Natural killer cell (primary cell): ENCODE measurements at regions not wholly inside any gene's neighbourhood (a gene's known extent, or its start where the extent isn't known, plus 50 kb on each side); places are given as distances from the start of the nearest gene placed in this dataset.

Experiments used
- ATAC-seq, 3 donors: fragments of 150-1000 bp in 2 of 3; fragments of 200-7000 bp in 1 of 3; cut with Tn5 transposase; 1 replicate in 1 of 3; 2 replicates in 2 of 3; pipeline ENCODE4 v1.10.0; 2021; ENCODE audit warnings: mild to moderate bottlenecking in 2 of 3, moderate library complexity in 2 of 3
- DNase-seq, 2 donors: peaks; one replicate each; pipeline versions ENCODE4 v3.0.0 to v3.0.0-alpha.2; 2013 to 2021; ENCODE audit warnings: mixed read lengths in 1 of 2
- H3K27ac ChIP-seq: one replicate; pipeline ENCODE4 v1.5.1; 2013; ENCODE audit warnings: mild to moderate bottlenecking, low read length
- H3K27me3 ChIP-seq: one replicate; pipeline ENCODE4 v1.6.1; 2013; ENCODE audit warnings: low read length; ENCODE audit not compliant: control insufficient read depth, insufficient read depth
- H3K36me3 ChIP-seq: one replicate; pipeline ENCODE4 v1.6.1; 2013; ENCODE audit warnings: low read length; ENCODE audit not compliant: control insufficient read depth, insufficient read depth
- H3K4me1 ChIP-seq: one replicate; pipeline ENCODE4 v1.6.1; 2013; ENCODE audit warnings: low read length; ENCODE audit not compliant: control insufficient read depth, insufficient read depth
- H3K4me3 ChIP-seq: one replicate; pipeline ENCODE4 v1.5.1; 2013; ENCODE audit warnings: low read length
- H3K9me3 ChIP-seq: one replicate; pipeline ENCODE4 v1.6.1; 2013; ENCODE audit warnings: low read length; ENCODE audit not compliant: control insufficient read depth, insufficient read depth
- H3K27ac Mint-ChIP-seq, 2 donors: one replicate each; pipeline ENCODE4 v1.8.0; 2022; ENCODE audit warnings: mild to moderate bottlenecking in 2 of 2, mixed read lengths in 2 of 2, moderate library complexity in 1 of 2
- H3K27me3 Mint-ChIP-seq, 2 donors: one replicate each; pipeline ENCODE4 v1.8.0; 2022; ENCODE audit warnings: low read depth in 2 of 2, mixed read lengths in 2 of 2
- H3K36me3 Mint-ChIP-seq: one replicate; pipeline ENCODE4 v1.8.0; 2022; ENCODE audit warnings: mixed read lengths
- H3K4me1 Mint-ChIP-seq, 2 donors: one replicate each; pipeline ENCODE4 v1.8.0; 2022; ENCODE audit warnings: mixed read lengths in 2 of 2
- H3K4me3 Mint-ChIP-seq: one replicate; pipeline ENCODE4 v1.8.0; 2022; ENCODE audit warnings: mild to moderate bottlenecking, moderate library complexity, mixed read lengths
- H3K9me3 Mint-ChIP-seq, 2 donors: one replicate each; pipeline ENCODE4 v1.8.0; 2022; ENCODE audit warnings: mixed read lengths in 2 of 2
- CTCF ChIP-seq: fragments of 200-600 bp; IDR thresholded peaks from one replicate; pipeline ENCODE4 v1.8.0; 2022; ENCODE audit warnings: antibody characterized with exemption
- WGBS: methylation state at CpG from one replicate; pipeline ENCODE4 v1.1.7; 2013; ENCODE audit warnings: missing lambda C conversion rate; ENCODE audit not compliant: insufficient coverage; 5-methylcytosine and 5-hydroxymethylcytosine counted together
- intact Hi-C: fragments of 100-400 bp; cut with micrococcal nuclease; formaldehyde crosslinking; loops from one replicate; pipeline ENCODE4 v1.14.2; 2022

GRCh38 chr2:59858540-59858939 lies 694.9 kb downstream of the BCL11A start:
- no peak for TF ChIP-seq CTCF
- WGBS, result 94% methylated on average over 7 of the region's 7 CpGs

GRCh38 chr2:59857109-59857508 lies 696.3 kb downstream of the BCL11A start:
- intact Hi-C loops, result no loop called here
- no peak overlapping the region for H3K4me3 Mint-ChIP-seq
- DNase-seq (no peak), ATAC-seq (no peak)
- no peak for TF ChIP-seq CTCF
- peaks cover 8% of the 10 kb centered on the region for H3K9me3 ChIP-seq
- no peaks in the 10 kb centered on the region for H3K27me3 Mint-ChIP-seq
- H3K9me3 Mint-ChIP-seq, result peaks cover 0 to 3% of the 10 kb centered on the region in 2 donors
- no peak overlapping the region for H3K27ac ChIP-seq
- H3K4me3 ChIP-seq, result no peak overlapping the region
- no peaks in the 10 kb centered on the region for H3K36me3 Mint-ChIP-seq
- H3K36me3 ChIP-seq, result no peaks in the 10 kb centered on the region
- H3K27ac Mint-ChIP-seq, result no peak overlapping the region
- H3K4me1 ChIP-seq, result no peaks in the 10 kb centered on the region
- H3K4me1 Mint-ChIP-seq, result peaks cover 0 to under 1% of the 10 kb centered on the region in 2 donors
- no peaks in the 10 kb centered on the region for H3K27me3 ChIP-seq

More at GRCh38 chr2:59858540-59858939, 694.9 kb downstream of the BCL11A start:
- H3K4me3 Mint-ChIP-seq, result no peak overlapping the region
- H3K27me3 Mint-ChIP-seq, result no peaks in the 10 kb centered on the region
- H3K4me1 ChIP-seq, result no peaks in the 10 kb centered on the region
- peaks cover 0 to 7% of the 10 kb centered on the region in 2 donors for H3K9me3 Mint-ChIP-seq
- no peaks in the 10 kb centered on the region for H3K27me3 ChIP-seq
- no peak overlapping the region for H3K27ac Mint-ChIP-seq
- intact Hi-C loops, result no loop called here
- ATAC-seq (no peak), DNase-seq (no peak)
- H3K9me3 ChIP-seq, result peaks cover 8% of the 10 kb centered on the region
- no peaks in the 10 kb centered on the region for H3K4me1 Mint-ChIP-seq
- no peaks in the 10 kb centered on the region for H3K36me3 Mint-ChIP-seq
- no peak overlapping the region for H3K27ac ChIP-seq
- H3K36me3 ChIP-seq, result no peaks in the 10 kb centered on the region
- no peak overlapping the region for H3K4me3 ChIP-seq

GRCh38 chr2:59856391-59856790 lies 697.1 kb downstream of the BCL11A start:
- Histone ChIP-seq H3K9me3 (peaks cover 3% of the 10 kb centered on the region), H3K27me3 (no peaks in the 10 kb centered on the region), H3K4me3 (no peak overlapping the region), H3K4me1 (no peaks in the 10 kb centered on the region), H3K36me3 (no peaks in the 10 kb centered on the region), H3K27ac (no peak overlapping the region)
- ATAC-seq (no peak), DNase-seq (no peak)
- Mint-ChIP-seq H3K4me1 (peaks cover 0 to 5% of the 10 kb centered on the region in 2 donors), H3K27ac (no peak overlapping the region), H3K9me3 (peaks cover 0 to 2% of the 10 kb centered on the region in 2 donors), H3K36me3 (no peaks in the 10 kb centered on the region), H3K4me3 (no peak overlapping the region), H3K27me3 (no peaks in the 10 kb centered on the region)
- intact Hi-C loops, result no loop called here
- no peak for TF ChIP-seq CTCF
- WGBS, result 85% methylated on average over 3 of the region's 3 CpGs

- Mint-ChIP-seq H3K27ac (no peak overlapping the region), H3K9me3 (peaks cover 0 to 2% of the 10 kb centered on the region in 2 donors), H3K4me1 (peaks cover 0 to 5% of the 10 kb centered on the region in 2 donors), H3K4me3 (no peak overlapping the region), H3K27me3 (no peaks in the 10 kb centered on the region), H3K36me3 (no peaks in the 10 kb centered on the region)
- intact Hi-C loops, result no loop called here
- DNase-seq (no peak), ATAC-seq (no peak)
- no peak overlapping the region for H3K4me3 ChIP-seq
- H3K27me3 ChIP-seq, result no peaks in the 10 kb centered on the region
- H3K9me3 ChIP-seq, result no peaks in the 10 kb centered on the region
- H3K4me1 ChIP-seq, result no peaks in the 10 kb centered on the region
- H3K36me3 ChIP-seq, result no peaks in the 10 kb centered on the region
- no peak for TF ChIP-seq CTCF
- H3K27ac ChIP-seq, result no peak overlapping the region
- WGBS, result 80% methylated on average over 4 of the region's 4 CpGs
These were observed 700.4 kb downstream of the BCL11A start for GRCh38 chr2:59853032-59853431.
